Kidney (tissue), 13 donors: ENCODE measurements at regions not wholly inside any gene's neighbourhood (a gene's known extent, or its start where the extent isn't known, plus 50 kb on each side); places are given as distances from the start of the nearest gene placed in this dataset.

Experiments used
- DNase-seq, 5 donors: peaks; one replicate each; pipeline ENCODE4 v3.0.0-alpha.2; 2013 to 2020
- FAIRE-seq: peaks from 2 replicates; lab custom pipeline; 2012; peaks lifted over from hg19 to GRCh38; lab: Jason Lieb, UNC
- H3K27ac ChIP-seq, 2 donors: one replicate each; pipeline ENCODE4 v1.7.0; 2013; ENCODE audit warnings: low read depth in 2 of 2, low read length in 2 of 2, inconsistent platforms in 1 of 2
- H3K27me3 ChIP-seq: one replicate; pipeline ENCODE4 v1.7.1; 2013; ENCODE audit warnings: low read length, inconsistent platforms; ENCODE audit not compliant: control insufficient read depth, insufficient read depth
- H3K36me3 ChIP-seq, 3 donors: one replicate each; pipeline versions ENCODE4 v1.7.0 to v1.7.1; 2013; ENCODE audit warnings: low read length in 3 of 3, control low read depth in 1 of 3, inconsistent platforms in 1 of 3; ENCODE audit not compliant: insufficient read depth in 3 of 3, control insufficient read depth in 2 of 3
- H3K4me1 ChIP-seq, 3 donors: one replicate each; pipeline versions ENCODE4 v1.7.0 to v1.7.1; 2013; ENCODE audit warnings: low read length in 3 of 3, inconsistent platforms in 1 of 3, low read depth in 1 of 3; ENCODE audit not compliant: control insufficient read depth in 2 of 3, insufficient read depth in 2 of 3
- H3K4me3 ChIP-seq, 3 donors: one replicate each; pipeline versions ENCODE4 v1.7.0 to v1.8.1; 2013; ENCODE audit warnings: low read length in 3 of 3, control low read depth in 1 of 3, inconsistent platforms in 1 of 3
- H3K9ac ChIP-seq, 3 donors: one replicate each; pipeline versions ENCODE4 v1.7.0 to v1.7.1; 2013; ENCODE audit warnings: low read length in 3 of 3, control low read depth in 1 of 3, inconsistent platforms in 1 of 3
- H3K9me3 ChIP-seq, 3 donors: one replicate each; pipeline versions ENCODE4 v1.7.0 to v1.7.1; 2013; ENCODE audit warnings: low read length in 3 of 3, control low read depth in 1 of 3, inconsistent platforms in 1 of 3; ENCODE audit not compliant: control insufficient read depth in 2 of 3, insufficient read depth in 1 of 3
- intact Hi-C: fragments of 100-400 bp; cut with DNase I; formaldehyde crosslinking; loops from one replicate; pipeline ENCODE4 v1.11.1; 2022
- TF ChIP-seq, protein P1 (sequence below): IDR thresholded peaks from 3 replicates; pipeline ENCODE4 v1.5.1; 2012; ENCODE audit warnings: mild to moderate bottlenecking, moderate library complexity, borderline replicate concordance; ENCODE audit not compliant: insufficient read depth; ENCODE audit errors: extremely low read depth
- donor health status: control.
- donor health status: control.
- donor health status: control.
- donor health status: control.
- donor health status: control.
- donor health status: DM: yes; HTN: yes; CAD: no.
- donor health status: Normal renal cell carcinoma (clear cell type).

DNA sequence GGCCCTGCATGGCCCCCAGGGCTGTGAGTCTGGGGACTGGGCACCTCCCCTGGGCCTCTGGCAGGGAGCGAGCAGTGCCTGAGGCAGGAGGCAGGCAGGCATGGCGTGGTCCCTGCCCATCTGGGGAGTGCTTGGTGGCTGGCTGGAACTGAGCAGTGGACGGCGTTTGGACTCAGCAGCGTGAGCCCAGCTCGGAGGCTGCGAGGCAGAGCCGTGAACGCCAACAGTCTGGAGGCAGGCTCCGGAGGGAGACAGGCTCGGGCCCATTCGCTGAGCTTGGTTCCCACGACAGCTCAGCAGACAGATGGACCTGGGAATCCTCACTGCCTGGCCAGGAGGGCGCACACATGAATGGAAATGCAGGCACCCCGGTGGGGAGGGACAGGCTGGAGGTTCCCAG lies 160.7 kb upstream of the POU3F1 start:
- intact Hi-C loops: no loop called here
- DNase-seq (no peak), FAIRE-seq (no peak)
- TF ChIP-seq, protein P1, sequence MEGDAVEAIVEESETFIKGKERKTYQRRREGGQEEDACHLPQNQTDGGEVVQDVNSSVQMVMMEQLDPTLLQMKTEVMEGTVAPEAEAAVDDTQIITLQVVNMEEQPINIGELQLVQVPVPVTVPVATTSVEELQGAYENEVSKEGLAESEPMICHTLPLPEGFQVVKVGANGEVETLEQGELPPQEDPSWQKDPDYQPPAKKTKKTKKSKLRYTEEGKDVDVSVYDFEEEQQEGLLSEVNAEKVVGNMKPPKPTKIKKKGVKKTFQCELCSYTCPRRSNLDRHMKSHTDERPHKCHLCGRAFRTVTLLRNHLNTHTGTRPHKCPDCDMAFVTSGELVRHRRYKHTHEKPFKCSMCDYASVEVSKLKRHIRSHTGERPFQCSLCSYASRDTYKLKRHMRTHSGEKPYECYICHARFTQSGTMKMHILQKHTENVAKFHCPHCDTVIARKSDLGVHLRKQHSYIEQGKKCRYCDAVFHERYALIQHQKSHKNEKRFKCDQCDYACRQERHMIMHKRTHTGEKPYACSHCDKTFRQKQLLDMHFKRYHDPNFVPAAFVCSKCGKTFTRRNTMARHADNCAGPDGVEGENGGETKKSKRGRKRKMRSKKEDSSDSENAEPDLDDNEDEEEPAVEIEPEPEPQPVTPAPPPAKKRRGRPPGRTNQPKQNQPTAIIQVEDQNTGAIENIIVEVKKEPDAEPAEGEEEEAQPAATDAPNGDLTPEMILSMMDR: no peak
- Histone ChIP-seq H3K27ac (no peak overlapping the region), H3K36me3 (no peaks in the 10 kb centered on the region), H3K27me3 (no peaks in the 10 kb centered on the region), H3K4me3 (no peak overlapping the region), H3K9me3 (no peaks in the 10 kb centered on the region), H3K9ac (no peak overlapping the region), H3K4me1 (no peaks in the 10 kb centered on the region)

DNA sequence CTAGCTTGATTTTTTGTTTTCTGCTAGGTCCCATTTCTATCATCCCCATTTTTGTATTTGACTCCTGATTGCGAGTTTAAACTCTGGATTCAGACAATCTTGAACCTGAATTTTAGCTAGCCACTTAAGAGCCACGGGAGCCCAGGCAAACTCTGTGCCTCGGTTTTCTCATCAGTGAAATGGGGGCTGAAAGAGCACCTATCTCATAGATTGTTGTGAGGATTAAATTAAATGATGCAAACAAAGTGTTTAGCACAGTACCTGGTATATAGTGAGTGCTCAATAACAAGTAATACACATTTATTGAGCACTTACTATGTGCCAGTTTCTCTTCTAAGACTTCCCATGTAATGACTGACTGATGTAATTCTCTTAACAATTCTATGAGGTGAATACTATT lies 158.1 kb upstream of the POU3F1 start:
- no peak overlapping the region for H3K9ac ChIP-seq
- no peak for FAIRE-seq
- H3K27me3 ChIP-seq: no peaks in the 10 kb centered on the region
- TF ChIP-seq, protein P1: no peak
- no peak for DNase-seq
- H3K4me1 ChIP-seq: no peaks in the 10 kb centered on the region
- no peak overlapping the region for H3K27ac ChIP-seq
- no peak overlapping the region for H3K4me3 ChIP-seq
- no peaks in the 10 kb centered on the region for H3K36me3 ChIP-seq
- no peaks in the 10 kb centered on the region for H3K9me3 ChIP-seq
- intact Hi-C loops: no loop called here

DNA sequence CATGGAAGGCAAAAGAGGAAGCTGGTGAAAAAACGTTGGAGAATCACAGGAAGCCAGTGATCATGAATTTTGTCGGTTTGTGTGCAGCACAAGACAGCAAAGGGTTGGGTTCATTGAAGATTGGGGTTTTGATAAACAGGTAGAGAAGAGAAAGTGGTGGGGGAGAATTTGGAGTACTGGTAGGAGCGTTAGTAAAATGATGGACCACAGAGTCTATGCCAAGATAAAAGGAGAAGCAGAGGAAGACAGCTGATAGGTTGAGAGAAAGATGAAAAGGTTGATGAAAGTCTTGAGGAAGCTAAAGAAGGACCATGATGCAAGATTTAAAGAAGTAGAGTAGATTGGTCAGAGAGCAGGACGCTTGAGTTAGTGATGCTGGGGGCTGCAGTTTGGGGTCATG lies 156.8 kb upstream of the POU3F1 start:
- DNase-seq: no peak
- intact Hi-C loops: no loop called here
- Histone ChIP-seq H3K36me3 (no peaks in the 10 kb centered on the region), H3K27ac (no peak overlapping the region), H3K4me1 (peaks cover 0 to 3% (median 0%) of the 10 kb centered on the region in 3 donors), H3K9ac (no peak overlapping the region), H3K27me3 (no peaks in the 10 kb centered on the region), H3K9me3 (no peaks in the 10 kb centered on the region), H3K4me3 (no peak overlapping the region)
- TF ChIP-seq, protein P1: no peak
- no peak for FAIRE-seq

DNA sequence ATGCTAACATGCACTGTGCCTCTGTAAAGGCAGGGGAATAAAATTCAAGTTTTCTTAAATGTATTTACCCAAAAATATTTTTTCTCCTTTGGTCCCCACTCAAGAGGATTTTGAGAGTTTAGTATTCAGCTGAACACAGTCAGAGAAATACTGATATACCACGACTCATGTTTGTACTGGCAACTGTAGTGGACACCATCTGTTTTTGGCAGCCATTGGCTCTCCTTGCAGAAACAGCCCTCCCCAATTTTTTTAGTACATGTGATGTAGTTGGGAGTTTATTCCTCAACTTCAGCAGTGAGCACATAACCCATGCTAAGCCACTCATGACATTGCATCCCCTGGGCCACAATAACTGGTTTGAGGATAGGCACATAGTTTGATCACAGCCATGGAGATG lies 154.8 kb upstream of the POU3F1 start:
- Histone ChIP-seq H3K36me3 (no peaks in the 10 kb centered on the region), H3K9me3 (no peaks in the 10 kb centered on the region), H3K4me1 (peaks cover 0 to 12% (median 0%) of the 10 kb centered on the region in 3 donors), H3K9ac (no peak overlapping the region), H3K27ac (no peak overlapping the region), H3K4me3 (no peak overlapping the region), H3K27me3 (no peaks in the 10 kb centered on the region)
- TF ChIP-seq, protein P1: no peak
- intact Hi-C loops: no loop called here
- DNase-seq: peak in 1 of 5 donors; percentile 70
- no peak for FAIRE-seq
